ENCODE measurements at regions not wholly inside any gene's neighbourhood (a gene's known extent, or its start where the extent isn't known, plus 50 kb on each side); places are given as distances from the start of the nearest gene placed in this dataset.
"Not testable (repeated sequence)": the region's sequence is repeated elsewhere in the genome, so short reads cannot be mapped to it uniquely, and the experiment has no call there.

DNA sequence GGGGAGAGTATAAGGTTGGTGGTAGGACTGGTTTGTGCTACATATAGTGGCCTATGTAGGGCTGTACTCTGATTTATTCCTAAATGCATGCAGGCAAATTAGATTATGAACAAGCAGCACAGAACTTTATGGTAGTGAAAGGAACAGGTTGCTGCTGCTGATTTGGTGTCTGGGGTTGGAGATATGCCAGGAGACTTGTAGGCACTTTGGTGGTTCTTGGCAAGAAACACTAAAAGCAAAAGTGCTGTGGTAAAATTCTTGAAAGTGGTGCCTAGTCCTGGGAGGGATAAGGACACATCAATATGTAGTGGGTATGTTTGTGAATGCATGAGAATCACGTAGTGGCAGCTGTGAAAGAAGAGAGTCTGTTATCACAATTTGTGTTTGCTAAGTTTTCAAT is 2126.0 kb downstream of the TP53TG3F start:
- no peak for DNase-seq

DNA sequence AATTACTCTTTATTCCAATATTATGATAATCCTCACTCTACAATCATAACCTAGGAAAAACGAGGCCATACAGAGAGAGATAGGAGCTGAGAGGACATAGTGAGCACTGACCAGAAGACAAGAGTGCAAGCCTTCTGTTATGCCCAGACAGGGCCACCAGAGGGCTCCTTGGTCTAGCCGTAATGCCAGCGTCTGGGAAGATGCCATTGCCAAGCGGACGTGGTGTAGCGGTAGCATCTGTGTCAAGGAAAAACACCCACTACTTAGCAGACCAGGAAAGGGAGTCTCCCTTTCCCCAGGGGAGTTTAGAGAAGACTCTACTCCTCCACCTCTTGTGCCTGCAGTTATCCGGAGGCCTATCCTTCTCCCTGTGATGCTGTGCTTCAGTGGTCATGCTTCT is 2131.5 kb downstream of the TP53TG3F start:
- DNase-seq: not testable (repeated sequence)

DNA sequence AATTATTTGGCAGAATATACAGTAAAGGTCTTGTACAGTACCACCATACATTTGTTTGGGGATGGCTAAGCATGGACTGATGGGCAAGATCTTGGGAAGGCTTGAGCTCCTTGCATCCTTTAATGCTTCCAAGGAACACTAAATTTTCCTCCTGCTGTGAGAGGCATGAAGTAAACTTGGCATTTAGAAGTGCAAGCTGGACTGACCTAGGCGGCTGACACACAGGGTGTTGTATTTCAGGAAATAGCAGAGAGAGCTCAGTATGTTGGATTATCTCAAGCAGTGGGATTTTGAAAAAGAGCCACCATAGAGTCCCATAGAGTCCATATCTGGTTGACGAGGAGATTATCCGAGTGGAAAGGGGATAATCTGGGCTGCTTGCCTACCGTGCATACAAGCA is 2137.1 kb downstream of the TP53TG3F start:
- no peak for DNase-seq

DNA sequence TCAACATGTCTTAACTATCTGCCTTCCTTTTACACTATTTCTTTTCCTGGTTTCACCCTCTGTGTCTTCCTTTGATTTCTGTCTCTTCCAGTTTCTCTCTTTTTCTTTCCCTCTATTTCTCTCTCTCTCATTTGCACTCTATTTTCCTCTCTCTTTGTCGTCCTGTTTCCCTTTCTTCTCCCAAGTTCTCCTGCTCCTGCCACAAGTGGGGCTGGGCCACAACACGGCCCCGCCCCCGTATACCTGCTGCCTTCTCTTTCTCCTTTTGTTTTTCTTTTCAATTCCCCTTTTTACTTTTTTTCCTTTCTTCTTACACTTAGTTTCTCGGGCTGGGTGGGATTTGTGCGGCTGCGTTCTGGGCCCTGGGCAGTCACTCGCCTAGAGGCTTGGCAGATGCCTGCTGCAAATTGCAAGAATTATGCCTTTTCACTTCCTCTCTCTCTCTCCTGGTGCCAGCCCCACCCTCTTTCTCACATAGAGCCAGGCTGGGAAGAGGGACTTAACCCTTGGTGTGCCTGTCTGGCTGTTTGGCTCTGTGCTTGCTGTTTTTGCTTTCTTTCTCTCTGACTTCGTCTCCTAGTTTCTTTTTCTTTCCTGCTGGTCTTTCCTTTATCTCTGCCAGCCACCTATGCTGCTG is 2139.4 kb downstream of the TP53TG3F start:
- DNase-seq: no peak

DNA sequence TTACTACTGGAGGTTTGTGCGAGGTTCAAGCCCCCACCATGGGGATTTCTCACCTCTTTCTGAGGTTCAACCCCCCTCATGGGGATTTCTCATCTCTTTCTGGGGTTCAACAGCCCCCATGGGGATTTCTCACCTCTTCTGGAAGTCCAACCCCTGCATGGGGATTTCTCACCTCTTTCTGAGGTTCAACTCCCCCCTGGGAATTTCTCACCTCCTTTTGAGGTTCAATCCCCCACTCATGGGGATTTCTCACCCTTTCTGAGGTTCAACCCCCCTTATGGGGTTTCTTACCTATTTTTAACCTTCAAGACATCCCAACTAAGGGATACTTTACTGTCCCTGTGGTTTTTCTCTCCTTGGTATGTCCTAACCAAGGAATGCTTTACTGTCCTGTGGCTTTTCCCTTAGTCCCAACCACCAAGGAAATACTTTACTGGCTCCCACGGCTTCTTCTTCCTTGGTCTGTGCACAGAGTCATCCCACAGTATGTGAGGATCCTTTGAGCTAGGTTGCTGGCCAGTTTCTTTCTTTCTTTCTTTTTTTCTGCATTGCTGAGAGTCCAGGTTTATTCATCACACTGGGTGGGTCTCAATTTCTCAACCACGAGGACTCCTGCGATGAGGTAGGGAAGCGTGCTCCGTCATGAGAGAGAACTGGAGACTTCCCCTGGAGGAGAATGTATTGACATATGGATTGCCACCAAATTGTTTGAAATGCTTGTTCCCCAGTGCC is 2140.2 kb downstream of the TP53TG3F start:
- DNase-seq: no peak

DNA sequence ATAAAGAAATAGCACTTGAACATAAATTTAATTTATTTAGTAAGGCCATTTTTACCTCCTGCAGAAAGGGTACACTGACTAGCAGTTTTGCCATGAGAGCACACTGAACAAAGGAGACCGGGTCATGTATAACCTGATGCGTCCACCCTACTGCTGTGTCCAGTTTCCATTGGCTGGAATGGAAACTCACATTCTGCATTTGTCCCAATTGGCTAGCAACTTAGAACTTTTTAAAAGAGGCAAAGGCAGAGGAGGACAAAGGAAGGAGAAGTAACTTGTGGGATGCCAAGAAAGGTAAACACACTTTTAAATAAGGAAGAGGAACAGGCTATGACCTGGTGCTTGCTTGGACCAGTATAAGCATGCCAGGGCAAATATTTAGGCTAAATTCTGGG is 2140.7 kb downstream of the TP53TG3F start:
- not testable (repeated sequence) for DNase-seq

DNA sequence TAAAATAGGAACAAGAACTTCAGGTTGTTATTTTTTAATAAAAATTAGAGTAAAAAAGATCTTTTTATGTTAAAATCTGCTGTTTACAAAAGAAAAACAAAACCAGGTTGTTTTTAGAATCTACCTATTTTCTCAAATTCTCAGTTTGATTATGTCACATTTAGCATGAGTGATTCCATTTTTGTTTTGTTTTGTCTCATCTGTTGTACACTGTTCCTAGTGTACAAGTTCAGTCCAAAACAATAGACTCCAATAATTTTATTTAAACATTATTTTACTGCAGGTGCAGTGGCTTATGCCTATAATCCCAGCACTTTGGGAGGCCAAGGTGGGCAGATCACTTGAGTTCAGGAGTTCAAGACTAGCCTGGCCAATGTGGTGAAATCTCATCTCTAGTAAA is 2142.7 kb downstream of the TP53TG3F start:
- DNase-seq: no peak

DNA sequence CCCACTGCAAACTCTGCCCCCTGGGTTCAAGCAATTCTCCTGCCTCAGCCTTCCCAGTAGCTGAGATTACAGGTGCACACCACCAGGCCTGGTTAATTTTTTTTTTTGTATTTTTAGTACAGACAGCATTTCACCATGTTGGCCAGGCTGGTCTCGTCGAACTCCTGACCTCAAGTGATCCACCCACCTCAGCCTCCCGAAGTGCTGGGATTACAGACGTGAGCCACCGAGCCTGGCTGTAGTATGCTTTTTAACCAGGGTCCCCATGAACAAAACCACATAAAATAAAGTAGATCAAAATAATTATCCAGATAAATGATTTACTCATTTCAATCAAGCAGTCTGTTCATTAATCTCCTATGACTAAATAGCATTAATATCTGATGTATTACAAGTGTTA is 2144.0 kb downstream of the TP53TG3F start:
- DNase-seq: not testable (repeated sequence)

DNA sequence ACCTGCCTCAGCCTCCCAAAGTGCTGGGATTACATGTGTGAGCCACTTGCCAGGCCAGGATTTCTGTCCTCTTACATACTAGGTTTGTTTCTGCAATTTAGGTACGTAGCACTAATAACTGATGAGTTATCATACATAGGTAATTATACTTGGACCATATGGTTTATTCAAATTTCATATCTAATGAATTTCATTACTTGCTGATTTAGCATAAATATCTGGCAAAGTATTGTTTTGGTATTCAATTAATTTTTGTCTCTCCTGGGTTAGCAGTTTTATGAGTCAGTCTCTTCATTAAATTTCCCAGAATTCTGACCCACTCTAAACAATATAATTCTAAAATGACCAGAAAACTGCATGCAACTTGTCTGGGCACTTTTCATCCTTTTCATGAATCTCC is 2146.5 kb downstream of the TP53TG3F start:
- no peak for DNase-seq

DNA sequence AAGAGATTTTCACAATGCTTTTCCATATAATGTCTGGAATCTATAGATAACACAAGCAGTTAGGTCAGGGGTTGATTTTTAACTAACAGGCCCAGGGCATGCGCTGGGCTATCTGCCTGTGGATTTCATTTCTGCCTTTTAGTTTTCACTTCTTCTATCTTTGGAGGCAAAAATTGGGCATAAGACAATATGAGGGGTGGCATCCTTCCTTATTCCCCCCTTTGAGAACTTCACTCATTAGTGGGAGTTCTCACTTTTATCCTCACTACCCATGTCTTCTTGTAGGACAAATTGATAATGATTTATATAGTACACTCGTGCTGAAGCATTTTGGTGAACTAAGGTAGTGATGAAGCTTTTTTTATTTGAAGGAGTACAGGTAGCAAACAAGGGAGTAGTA is 2155.5 kb downstream of the TP53TG3F start:
- DNase-seq: not testable (repeated sequence)

DNA sequence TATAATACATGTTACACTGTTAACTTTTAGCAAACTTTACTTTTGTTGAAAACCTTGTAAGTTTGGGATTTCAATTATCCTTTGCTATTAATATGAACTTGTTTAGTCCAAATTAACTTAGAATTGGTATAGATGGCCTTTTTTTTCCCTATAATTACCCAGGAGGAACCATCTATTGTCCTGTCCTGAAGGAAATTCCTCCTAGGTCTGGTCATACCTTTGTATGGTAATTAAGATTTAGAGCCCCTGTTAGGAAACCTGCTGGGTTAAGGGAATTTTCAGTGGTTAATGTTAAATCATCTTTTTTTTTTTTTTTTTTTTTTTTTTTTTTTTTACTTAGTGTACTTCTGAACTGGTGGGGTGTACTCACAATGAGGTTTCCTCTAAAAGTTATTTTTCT is 2159.8 kb downstream of the TP53TG3F start:
- DNase-seq: not testable (repeated sequence)

DNA sequence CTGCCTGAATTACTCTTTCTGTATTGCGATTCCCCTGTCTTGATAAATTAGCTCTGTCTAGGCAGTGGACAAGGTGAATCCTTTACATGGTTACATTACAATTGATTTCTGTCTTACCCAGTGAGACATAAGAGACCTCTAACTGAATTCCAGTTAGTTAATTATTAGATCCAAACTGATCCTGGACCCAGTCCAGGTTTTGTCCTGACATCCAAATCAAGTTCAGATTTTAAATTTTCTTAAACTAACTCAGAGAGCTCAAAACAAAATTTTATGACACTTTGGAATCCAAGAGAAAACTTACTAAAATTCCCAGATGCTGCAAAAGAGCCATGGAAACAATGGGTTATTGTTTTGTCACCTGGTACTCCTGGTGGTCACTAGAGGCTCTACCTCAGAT is 2166.6 kb downstream of the TP53TG3F start:
- no peak for DNase-seq

DNA sequence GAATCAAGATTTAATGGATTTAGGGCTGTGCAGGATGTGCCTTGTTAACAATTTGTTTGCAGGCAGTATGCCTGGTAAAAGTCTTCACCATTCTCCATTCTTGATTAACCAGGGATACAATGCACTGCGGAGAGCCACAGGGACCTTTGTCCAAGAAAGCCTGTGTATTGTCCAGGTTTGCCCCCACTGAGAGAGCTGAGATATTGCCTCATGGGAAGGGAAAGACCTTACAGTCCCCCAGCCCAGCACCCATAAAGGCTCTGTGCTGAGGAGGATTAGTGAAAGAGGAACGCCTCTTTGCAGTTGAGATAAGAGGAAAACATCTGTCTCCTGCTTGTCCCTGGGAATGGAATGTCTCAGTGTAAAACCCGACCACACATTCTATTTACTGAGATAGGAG is 2169.6 kb downstream of the TP53TG3F start:
- no peak for DNase-seq

DNA sequence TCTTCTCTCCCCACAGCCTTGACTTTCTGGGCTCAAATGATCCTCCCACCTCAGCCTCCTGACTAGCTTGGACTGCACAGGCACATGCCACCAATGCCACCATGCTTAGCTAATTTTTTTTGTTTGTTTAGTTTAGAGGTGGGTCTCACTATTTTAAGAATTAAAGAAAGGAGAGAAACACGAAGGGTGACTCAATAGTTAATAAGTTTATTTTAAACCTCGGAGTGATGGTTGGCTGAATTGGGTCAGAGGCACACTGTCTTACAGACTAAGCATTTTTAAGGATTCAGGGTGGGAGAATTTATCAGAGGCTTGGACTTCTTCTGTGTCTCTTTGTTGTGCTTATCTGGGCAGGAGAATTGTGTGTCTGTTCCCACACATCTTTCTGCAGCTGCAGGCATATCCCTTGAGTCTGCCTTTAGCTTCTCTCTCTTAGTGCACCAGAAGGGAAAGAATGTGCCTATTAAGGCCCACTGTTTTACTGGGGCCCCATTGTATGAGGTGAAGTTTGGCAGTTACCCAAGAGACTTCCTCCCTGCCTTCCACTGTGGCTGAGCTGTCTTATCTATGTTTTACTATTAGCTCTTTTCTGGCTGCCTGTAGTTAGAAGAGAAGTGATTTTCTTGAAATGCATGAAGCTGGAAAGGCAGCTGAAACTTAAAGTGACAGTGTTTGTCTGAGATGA is 2172.0 kb downstream of the TP53TG3F start:
- no peak for DNase-seq

DNA sequence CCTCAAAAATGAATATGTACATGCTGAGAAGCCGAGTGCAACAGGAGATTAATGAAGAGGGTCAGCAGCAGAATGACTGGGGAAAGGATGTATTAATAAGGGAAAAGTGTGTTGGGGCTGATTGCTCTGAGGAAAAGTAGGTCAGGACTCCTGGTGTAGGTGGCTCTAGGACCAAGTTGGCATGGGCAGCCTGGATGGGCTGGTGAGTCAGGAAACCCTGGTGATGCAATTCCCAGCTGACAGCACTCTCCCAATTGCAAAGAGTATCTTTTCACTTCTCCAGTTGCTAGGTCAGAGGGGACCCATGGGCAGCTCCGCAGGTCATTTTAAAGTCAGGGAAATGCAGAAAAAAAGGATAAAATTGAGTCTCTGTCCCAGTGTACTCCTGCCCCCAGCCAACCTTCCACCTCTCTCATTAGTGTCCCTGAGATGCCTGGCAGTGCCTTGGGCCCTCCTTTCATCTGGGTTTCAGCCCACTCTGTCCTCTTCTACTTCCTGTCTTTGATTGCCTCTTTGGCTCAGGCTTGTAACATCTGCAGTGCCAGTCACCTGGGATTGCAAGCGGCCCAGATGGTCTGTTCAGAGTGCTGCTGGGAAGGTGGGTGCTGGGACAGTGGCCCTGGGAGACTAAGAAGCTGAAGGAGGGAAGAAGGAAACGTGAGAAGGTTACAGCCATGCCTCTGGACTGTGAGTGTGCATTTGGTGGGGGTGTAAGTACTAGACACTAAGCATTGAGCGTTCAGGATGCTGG is 2177.2 kb downstream of the TP53TG3F start:
- no peak for DNase-seq

DNA sequence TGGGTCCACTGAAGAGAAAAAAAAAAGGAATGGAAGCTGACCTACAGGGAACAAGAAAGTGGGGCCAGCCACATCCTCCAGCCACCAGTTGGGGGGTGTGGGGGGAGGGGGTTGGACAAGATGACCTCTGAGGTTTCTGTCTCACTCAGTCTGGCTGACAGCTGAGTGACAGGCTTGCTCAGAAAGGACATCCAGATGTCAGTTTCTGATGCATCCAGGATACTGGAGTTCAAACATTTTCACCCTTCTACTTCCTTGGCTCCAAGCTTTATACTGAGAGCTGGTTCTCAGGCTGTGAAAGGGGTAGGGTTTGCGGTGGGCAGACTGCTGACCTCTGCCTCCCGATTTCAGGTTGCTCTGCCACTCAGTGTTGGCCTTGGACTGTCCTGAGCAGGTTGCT is 2178.3 kb downstream of the TP53TG3F start:
- no peak for DNase-seq

DNA sequence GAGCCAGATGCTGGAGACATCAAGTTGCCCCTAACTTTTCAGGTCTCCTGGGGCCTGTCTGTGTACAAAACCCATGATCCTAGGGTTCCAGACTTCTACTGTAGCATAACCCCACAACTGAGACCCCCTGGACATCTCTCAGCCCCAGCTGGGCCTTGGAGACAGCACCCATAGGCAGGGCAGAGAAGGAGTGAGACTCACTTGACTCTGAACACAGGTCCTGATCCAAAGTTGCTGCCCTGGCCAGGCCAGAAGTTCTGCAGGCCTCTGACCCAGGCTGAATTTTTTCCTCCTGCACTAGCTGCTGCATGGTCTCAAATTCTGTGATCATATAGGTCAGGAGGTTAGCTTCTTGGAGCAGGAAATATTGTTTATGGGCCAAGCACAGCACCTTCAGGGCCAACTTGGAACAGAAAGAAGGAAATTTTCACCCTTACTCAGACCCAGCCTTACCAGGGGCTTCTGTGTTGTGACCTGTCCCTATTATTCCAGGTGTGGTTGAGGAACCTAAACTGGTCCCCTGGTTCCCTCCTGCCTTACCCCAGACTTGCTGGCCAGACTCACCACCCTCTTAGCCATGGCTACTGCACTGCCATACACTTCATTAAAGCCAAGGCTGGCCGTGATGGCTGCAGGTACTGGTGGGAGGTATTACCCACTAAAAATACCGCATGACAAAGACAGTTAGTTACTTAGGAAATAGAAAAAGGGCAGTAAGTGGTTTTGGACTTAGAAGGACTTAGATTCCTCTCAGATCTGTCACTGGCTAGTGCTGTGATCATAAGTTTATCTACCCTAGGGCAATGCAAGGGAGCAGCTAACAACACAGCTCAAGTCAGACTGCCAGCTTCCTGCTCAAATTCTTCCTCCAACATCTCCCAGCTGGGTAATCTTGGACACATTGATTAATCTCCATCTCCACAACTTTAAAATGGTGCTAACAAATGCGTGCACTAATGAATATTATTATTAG is 2180.1 kb downstream of the TP53TG3F start:
- no peak for DNase-seq

DNA sequence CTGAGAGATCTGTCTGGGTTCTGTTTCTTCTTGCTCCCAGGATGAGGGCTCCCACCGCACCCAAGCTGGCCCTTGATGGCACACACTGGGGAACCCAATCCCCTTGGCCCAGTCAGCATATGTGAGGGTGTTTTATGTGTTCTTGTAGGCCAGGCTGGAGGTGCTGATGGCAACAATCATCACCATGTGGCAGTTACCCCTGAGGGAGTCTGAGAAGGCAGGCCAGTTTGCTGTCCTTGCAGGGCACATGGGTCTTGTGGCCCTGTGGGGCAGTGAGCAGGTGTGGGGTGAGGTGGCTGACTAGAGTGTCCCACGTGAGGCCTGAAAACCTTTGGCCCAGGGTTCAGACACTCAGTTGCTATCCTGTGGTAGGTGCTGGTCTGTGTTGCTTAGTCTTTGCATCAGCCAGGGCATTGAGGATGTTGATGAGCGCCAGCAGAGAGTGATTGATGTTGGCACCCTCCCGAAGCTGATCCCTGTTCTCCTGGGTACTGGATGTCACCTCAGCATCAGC is 2183.0 kb downstream of the TP53TG3F start:
- no peak for DNase-seq

DNA sequence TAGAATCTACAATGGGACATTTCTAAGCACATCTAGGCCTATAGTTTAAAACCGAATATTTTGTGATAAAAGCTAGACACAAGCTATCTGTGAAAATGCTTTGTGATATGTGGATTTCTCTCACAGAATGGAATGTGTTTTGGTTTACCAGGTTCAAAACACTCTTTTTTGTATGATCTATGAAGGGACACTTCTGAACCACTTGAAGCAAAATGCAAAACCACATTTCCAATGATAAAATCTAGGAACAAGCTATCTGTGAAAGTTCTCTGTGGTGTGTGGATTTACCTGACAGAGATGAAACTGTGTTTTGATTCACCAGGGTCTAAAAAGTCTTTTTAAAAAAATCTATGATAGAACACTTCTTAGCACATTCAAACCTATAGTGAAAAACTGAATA is 2192.4 kb downstream of the TP53TG3F start:
- DNase-seq: no peak

DNA sequence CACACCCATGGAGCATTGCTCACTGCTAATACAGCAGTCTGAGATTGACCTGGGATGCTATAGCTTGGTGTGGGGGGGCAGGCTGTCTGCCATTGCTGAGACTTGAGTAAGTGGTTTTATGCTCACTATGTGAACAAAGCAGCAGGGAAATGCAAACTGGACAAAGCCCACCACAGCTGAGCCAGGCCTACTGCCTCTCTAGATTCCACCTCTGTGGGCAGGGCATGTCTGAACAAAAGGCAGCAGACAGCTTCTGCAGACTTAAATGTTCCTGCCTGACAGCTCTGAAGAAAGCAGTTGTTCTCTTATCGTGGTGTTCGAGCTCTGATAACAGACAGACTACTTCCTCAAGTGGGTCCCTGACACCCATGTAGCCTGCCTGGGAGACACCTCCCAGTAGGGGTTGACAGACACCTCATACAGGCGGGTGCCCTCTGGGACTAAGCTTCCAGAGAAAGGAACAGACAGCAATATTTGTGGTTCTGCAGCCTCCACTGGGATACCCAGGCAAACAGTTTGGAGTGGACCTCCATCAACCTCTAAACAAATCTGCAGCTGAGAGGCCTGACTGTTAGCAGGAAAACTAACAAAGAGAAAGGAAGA is 2204.8 kb downstream of the TP53TG3F start:
- DNase-seq: no peak

DNA sequence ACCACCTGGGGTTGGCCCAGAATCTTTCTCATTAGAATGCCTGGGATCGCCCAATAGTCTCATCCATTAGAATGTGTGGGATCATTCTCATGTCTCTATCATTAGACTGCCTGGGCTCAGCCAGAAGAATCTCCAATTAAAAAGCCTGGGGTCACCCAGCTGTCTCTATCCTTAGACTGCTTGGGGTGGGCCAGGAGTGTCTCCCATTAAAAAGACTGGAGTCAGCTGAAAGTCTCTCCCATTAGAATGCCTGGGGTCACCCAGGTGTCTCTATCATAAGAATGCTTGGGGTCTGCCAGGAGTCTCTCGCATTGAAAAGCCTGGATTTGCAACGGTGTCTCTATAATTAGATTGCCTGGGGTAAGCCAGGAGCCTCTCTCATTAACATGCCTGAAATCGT is 2225.7 kb downstream of the TP53TG3F start:
- DNase-seq: no peak

DNA sequence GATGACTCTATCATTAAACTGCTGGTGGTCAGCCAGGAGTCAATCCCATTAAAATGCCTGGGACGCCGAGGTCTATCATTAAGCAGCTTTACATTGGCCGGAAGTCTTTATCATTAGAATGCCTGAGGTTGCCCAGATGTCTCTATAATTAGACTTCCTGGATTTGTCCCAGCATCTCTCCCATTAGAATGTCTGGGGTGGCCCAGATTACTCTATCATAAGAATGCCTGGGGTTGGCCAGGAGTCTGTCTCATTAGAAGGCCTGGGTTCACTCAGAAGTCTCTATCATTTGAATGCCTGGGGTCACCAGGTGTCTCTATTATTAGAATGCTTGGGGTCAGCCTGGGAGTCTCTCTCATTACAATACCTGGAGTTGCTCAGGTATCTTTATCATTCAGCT is 2227.2 kb downstream of the TP53TG3F start:
- DNase-seq: no peak

Data from stimulated activated CD4-positive, alpha-beta T cell treated with anti-CD3 and anti-CD28 coated beads, Interleukin-2, amount 100 ng/mL, for 24 hours (primary cell).